Epidermal melanocyte (primary cell): ENCODE measurements at regions not wholly inside any gene's neighbourhood (a gene's known extent, or its start where the extent isn't known, plus 50 kb on each side); places are given as distances from the start of the nearest gene placed in this dataset.
"Not testable (repeated sequence)": the region's sequence is repeated elsewhere in the genome, so short reads cannot be mapped to it uniquely, and the experiment has no call there.

Experiments
- DNase-seq: peaks from one replicate; pipeline ENCODE4 v3.0.0; 2011; ENCODE audit warnings: low spot score; ENCODE audit not compliant: insufficient read length

- no peak for DNase-seq
These were observed 155.7 kb upstream of the TCF4 start for GRCh38 chr18:55743736-55744135.

GRCh38 chr18:55743133-55743532 is 155.1 kb upstream of the TCF4 start:
- no peak for DNase-seq

- no peak for DNase-seq
These were observed 151.5 kb upstream of the TCF4 start for GRCh38 chr18:55739488-55739887.

GRCh38 chr18:55738483-55739114 is 150.6 kb upstream of the TCF4 start:
- DNase-seq, result no peak

- no peak for DNase-seq
These were observed 149.9 kb upstream of the TCF4 start for GRCh38 chr18:55737781-55738468.

GRCh38 chr18:55737266-55737665 is 149.3 kb upstream of the TCF4 start:
- no peak for DNase-seq

- DNase-seq, result no peak
These were observed 148.0 kb upstream of the TCF4 start for GRCh38 chr18:55735969-55736368.

GRCh38 chr18:55735199-55735855 is 147.3 kb upstream of the TCF4 start:
- DNase-seq, result no peak

- no peak for DNase-seq
These were observed 144.5 kb upstream of the TCF4 start for GRCh38 chr18:55732227-55733106.

GRCh38 chr18:55731594-55732042 is 143.6 kb upstream of the TCF4 start:
- no peak for DNase-seq

GRCh38 chr18:55721006-55721405 is 133.0 kb upstream of the TCF4 start:
- DNase-seq, result not testable (repeated sequence)

GRCh38 chr18:55713707-55714106 is 125.7 kb upstream of the TCF4 start:
- no peak for DNase-seq

- no peak for DNase-seq
These were observed 118.9 kb upstream of the TCF4 start for GRCh38 chr18:55706898-55707297.

GRCh38 chr18:55699233-55699765 is 111.3 kb upstream of the TCF4 start:
- no peak for DNase-seq

GRCh38 chr18:55696811-55697210 is 108.8 kb upstream of the TCF4 start:
- no peak for DNase-seq

- DNase-seq, result no peak
These were observed 107.1 kb upstream of the TCF4 start for GRCh38 chr18:55695091-55695490.

GRCh38 chr18:55694291-55694690 is 106.3 kb upstream of the TCF4 start:
- no peak for DNase-seq

GRCh38 chr18:55688030-55688429 is 100.0 kb upstream of the TCF4 start:
- no peak for DNase-seq

GRCh38 chr18:55687106-55687505 is 99.1 kb upstream of the TCF4 start:
- DNase-seq, result no peak

- DNase-seq, result no peak
These were observed 97.6 kb upstream of the TCF4 start for GRCh38 chr18:55685638-55686037.

- no peak for DNase-seq
These were observed 84.8 kb upstream of the TCF4 start for GRCh38 chr18:55672574-55673361.
